A673 (cell line): ENCODE measurements at regions not wholly inside any gene's neighbourhood (a gene's known extent, or its start where the extent isn't known, plus 50 kb on each side); places are given as distances from the start of the nearest gene placed in this dataset.

ENCODE experiments used
- BruUV-seq: library from RNA; stranded (reverse); fragments of 400-500 nt; replicated peaks from 2 replicates; lab custom pipeline; 2021; lab: Mats Ljungman, UMichigan
- CTCF ChIA-PET: fragments of 300-600 bp; sonication (Branson Sonifier 250); formaldehyde crosslinking; loops from one replicate; lab custom pipeline; 2022; ENCODE audit warnings: antibody characterized with exemption; lab: Charles Lee
- POLR2A ChIA-PET: fragments of 300-600 bp; sonication (Branson Sonifier 250); formaldehyde crosslinking; loops from one replicate; lab custom pipeline; 2022; ENCODE audit warnings: antibody characterized with exemption; ENCODE audit not compliant: low non-redundant PET; lab: Charles Lee
- DNase-seq: peaks from one replicate; pipeline ENCODE4 v3.0.0-alpha.2; 2015; ENCODE audit warnings: low spot score
- H3K27ac ChIP-seq: fragments of 200-600 bp; sonication (generic); 2 replicates; pipeline ENCODE4 v1.5.1; 2016; ENCODE audit warnings: mixed run types, low read depth, mild to moderate bottlenecking, mixed read lengths, antibody characterized with exemption, low read length; ENCODE audit not compliant: poor library complexity, severe bottlenecking
- H3K27me3 ChIP-seq: fragments of 200-600 bp; sonication (generic); replicated peaks from 2 replicates; pipeline ENCODE4 v1.6.1; 2017; ENCODE audit warnings: mixed run types, low read depth, mild to moderate bottlenecking, mixed read lengths, antibody characterized with exemption, low read length; ENCODE audit not compliant: insufficient read depth, poor library complexity
- H3K36me3 ChIP-seq: fragments of 200-600 bp; sonication (generic); 2 replicates; pipeline ENCODE4 v1.6.1; 2016; ENCODE audit warnings: mixed run types, mild to moderate bottlenecking, mixed read lengths, antibody characterized with exemption, low read length; ENCODE audit not compliant: insufficient read depth, poor library complexity, severe bottlenecking
- H3K4me1 ChIP-seq: fragments of 200-600 bp; sonication (generic); 2 replicates; pipeline ENCODE4 v1.6.1; 2017; ENCODE audit warnings: mixed run types, mild to moderate bottlenecking, mixed read lengths, antibody characterized with exemption, low read length; ENCODE audit not compliant: insufficient read depth, poor library complexity, severe bottlenecking
- H3K4me3 ChIP-seq: fragments of 200-600 bp; sonication (generic); 2 replicates; pipeline ENCODE4 v1.5.1; 2016; ENCODE audit warnings: low read depth, mixed run types, mild to moderate bottlenecking, mixed read lengths, low read length; ENCODE audit not compliant: poor library complexity, severe bottlenecking
- H3K9me3 ChIP-seq: fragments of 200-600 bp; sonication (generic); 2 replicates; pipeline ENCODE4 v1.6.1; 2016; ENCODE audit warnings: mixed run types, low read depth, mild to moderate bottlenecking, mixed read lengths, antibody characterized with exemption, low read length; ENCODE audit not compliant: poor library complexity, severe bottlenecking
- CTCF ChIP-seq: fragments of 300-800, 200-600 bp; sonication (generic); conservative IDR thresholded peaks from 2 replicates; pipeline ENCODE4 v1.5.1; 2017; ENCODE audit warnings: low read depth, mild to moderate bottlenecking, antibody characterized with exemption, low read length, moderate library complexity, mixed read lengths
- EZH2 ChIP-seq: fragments of 200-600 bp; sonication (generic); IDR thresholded peaks from 2 replicates; pipeline ENCODE4 v1.6.1; 2017; ENCODE audit warnings: borderline replicate concordance, low read depth, mild to moderate bottlenecking, mixed read lengths, antibody characterized with exemption, low read length; ENCODE audit not compliant: poor library complexity, severe bottlenecking
- intact Hi-C: fragments of 100-400 bp; cut with micrococcal nuclease; formaldehyde crosslinking; loops from one replicate; pipeline ENCODE4 v1.10.0; 2022; ENCODE audit not compliant: unreplicated experiment

- Histone ChIP-seq H3K27me3 (no peaks in the 10 kb centered on the region), H3K9me3 (no peaks in the 10 kb centered on the region), H3K27ac (no peak overlapping the region), H3K36me3 (no peaks in the 10 kb centered on the region), H3K4me3 (no peak overlapping the region), H3K4me1 (no peaks in the 10 kb centered on the region)
- TF ChIP-seq EZH2 (no peak), CTCF (no peak)
- no TSS peak for BruUV-seq
- POLR2A ChIA-PET, result interaction anchor here (0.7 kb wide), 1 partner anchor 508 kb away, joined by 23 read pairs; no protein-coding TSS in a partner anchor
- intact Hi-C loops, result no loop called here
- DNase-seq, result no peak
- CTCF ChIA-PET, result no interaction called here
Observed at GRCh38 chr1:244209955-244210354, 158.9 kb downstream of the ZBTB18 start.

GRCh38 chr1:244210884-244211558 lies 159.9 kb downstream of the ZBTB18 start:
- Histone ChIP-seq H3K4me1 (no peaks in the 10 kb centered on the region), H3K4me3 (no peak overlapping the region), H3K36me3 (no peaks in the 10 kb centered on the region), H3K27ac (no peak overlapping the region), H3K27me3 (no peaks in the 10 kb centered on the region), H3K9me3 (no peaks in the 10 kb centered on the region)
- CTCF ChIA-PET, result interaction anchor here (0.6 kb wide), 1 partner anchor 39 kb away, joined by 3 read pairs; no protein-coding TSS in a partner anchor
- peak; percentile 24 for DNase-seq
- POLR2A ChIA-PET, result no interaction called here
- BruUV-seq, result no TSS peak
- TF ChIP-seq EZH2, result no peak
- TF ChIP-seq CTCF, result peak; percentile 69
- intact Hi-C loops, result no loop called here

- ChIA-PET POLR2A (no interaction called here), CTCF (no interaction called here)
- Histone ChIP-seq H3K4me1 (no peaks in the 10 kb centered on the region), H3K4me3 (no peak overlapping the region), H3K27me3 (no peaks in the 10 kb centered on the region), H3K9me3 (no peaks in the 10 kb centered on the region), H3K36me3 (no peaks in the 10 kb centered on the region), H3K27ac (no peak overlapping the region)
- intact Hi-C loops, result no loop called here
- TF ChIP-seq CTCF, result no peak
- no peak for TF ChIP-seq EZH2
- no TSS peak for BruUV-seq
- DNase-seq, result no peak
Observed at GRCh38 chr1:244211559-244211944, 160.5 kb downstream of the ZBTB18 start.
